ENCODE measurements at regions not wholly inside any gene's neighbourhood (a gene's known extent, or its start where the extent isn't known, plus 50 kb on each side); places are given as distances from the start of the nearest gene placed in this dataset.
"Not testable (repeated sequence)": the region's sequence is repeated elsewhere in the genome, so short reads cannot be mapped to it uniquely, and the experiment has no call there.

GRCh38 chr7:68846811-68847325, 751.4 kb upstream of the AUTS2 start:
- H3K4me3 ChIP-seq (ENCODE audit: low read length), result no peak overlapping the region
- H3K27me3 ChIP-seq (ENCODE audit: control insufficient read depth, insufficient read depth, low read length), result no peaks in the 10 kb centered on the region
- no peak for DNase-seq (ENCODE audit: low read depth, low spot score)
- no CpG with 5 or more reads among the region's 13 CpGs for WGBS (ENCODE audit: insufficient coverage, insufficient read length)
- H3K27ac ChIP-seq (ENCODE audit: low read length), result no peak overlapping the region
- H3K9me3 ChIP-seq (ENCODE audit: control insufficient read depth, insufficient read depth, low read length), result peaks cover 9% of the 10 kb centered on the region
- H3K4me1 ChIP-seq (ENCODE audit: control insufficient read depth, insufficient read depth, low read length), result no peaks in the 10 kb centered on the region
- no peaks in the 10 kb centered on the region for H3K36me3 ChIP-seq (ENCODE audit: control insufficient read depth, insufficient read depth, low read length)

- H3K4me1 ChIP-seq (ENCODE audit: control insufficient read depth, insufficient read depth, low read length), result no peaks in the 10 kb centered on the region
- H3K36me3 ChIP-seq (ENCODE audit: control insufficient read depth, insufficient read depth, low read length), result no peaks in the 10 kb centered on the region
- no peak for DNase-seq (ENCODE audit: low read depth, low spot score)
- H3K9me3 ChIP-seq (ENCODE audit: control insufficient read depth, insufficient read depth, low read length), result peaks cover 11% of the 10 kb centered on the region
- no peak overlapping the region for H3K4me3 ChIP-seq (ENCODE audit: low read length)
- no peak overlapping the region for H3K27ac ChIP-seq (ENCODE audit: low read length)
- no peaks in the 10 kb centered on the region for H3K27me3 ChIP-seq (ENCODE audit: control insufficient read depth, insufficient read depth, low read length)
- no CpG with 5 or more reads among the region's 6 CpGs for WGBS (ENCODE audit: insufficient coverage, insufficient read length)
Measured at GRCh38 chr7:68853254-68853653, 745.0 kb upstream of the AUTS2 start.

- no peak for DNase-seq (ENCODE audit: low read depth, low spot score)
- H3K4me3 ChIP-seq (ENCODE audit: low read length), result no peak overlapping the region
- H3K9me3 ChIP-seq (ENCODE audit: control insufficient read depth, insufficient read depth, low read length), result peaks cover 11% of the 10 kb centered on the region
- H3K36me3 ChIP-seq (ENCODE audit: control insufficient read depth, insufficient read depth, low read length), result no peaks in the 10 kb centered on the region
- H3K27me3 ChIP-seq (ENCODE audit: control insufficient read depth, insufficient read depth, low read length), result no peaks in the 10 kb centered on the region
- no peak overlapping the region for H3K27ac ChIP-seq (ENCODE audit: low read length)
- WGBS (ENCODE audit: insufficient coverage, insufficient read length), result no CpG with 5 or more reads among the region's 1 CpG
- no peaks in the 10 kb centered on the region for H3K4me1 ChIP-seq (ENCODE audit: control insufficient read depth, insufficient read depth, low read length)
Measured at GRCh38 chr7:68857571-68857970, 740.7 kb upstream of the AUTS2 start.

- Histone ChIP-seq H3K4me3 (ENCODE audit: low read length) (no peak overlapping the region), H3K27ac (ENCODE audit: low read length) (no peak overlapping the region), H3K27me3 (ENCODE audit: control insufficient read depth, insufficient read depth, low read length) (no peaks in the 10 kb centered on the region), H3K9me3 (ENCODE audit: control insufficient read depth, insufficient read depth, low read length) (peaks cover 11% of the 10 kb centered on the region), H3K4me1 (ENCODE audit: control insufficient read depth, insufficient read depth, low read length) (no peaks in the 10 kb centered on the region), H3K36me3 (ENCODE audit: control insufficient read depth, insufficient read depth, low read length) (no peaks in the 10 kb centered on the region)
- DNase-seq (ENCODE audit: low read depth, low spot score), result no peak
- WGBS (ENCODE audit: insufficient coverage, insufficient read length), result 100% methylated on average over 1 of the region's 1 CpG
Measured at GRCh38 chr7:68858497-68858896, 739.8 kb upstream of the AUTS2 start.

GRCh38 chr7:68861171-68861570, 737.1 kb upstream of the AUTS2 start:
- no CpG with 5 or more reads among the region's 7 CpGs for WGBS (ENCODE audit: insufficient coverage, insufficient read length)
- no peaks in the 10 kb centered on the region for H3K27me3 ChIP-seq (ENCODE audit: control insufficient read depth, insufficient read depth, low read length)
- no peak for DNase-seq (ENCODE audit: low read depth, low spot score)

GRCh38 chr7:68862261-68862660, 736.0 kb upstream of the AUTS2 start:
- no peak overlapping the region for H3K27ac ChIP-seq (ENCODE audit: low read length)
- no peaks in the 10 kb centered on the region for H3K4me1 ChIP-seq (ENCODE audit: control insufficient read depth, insufficient read depth, low read length)
- H3K9me3 ChIP-seq (ENCODE audit: control insufficient read depth, insufficient read depth, low read length), result peaks cover 11% of the 10 kb centered on the region
- no peaks in the 10 kb centered on the region for H3K27me3 ChIP-seq (ENCODE audit: control insufficient read depth, insufficient read depth, low read length)
- WGBS (ENCODE audit: insufficient coverage, insufficient read length), result no CpG with 5 or more reads among the region's 6 CpGs
- no peak overlapping the region for H3K4me3 ChIP-seq (ENCODE audit: low read length)
- H3K36me3 ChIP-seq (ENCODE audit: control insufficient read depth, insufficient read depth, low read length), result no peaks in the 10 kb centered on the region
- DNase-seq (ENCODE audit: low read depth, low spot score), result no peak

More at GRCh38 chr7:68861171-68861570, 737.1 kb upstream of the AUTS2 start:
- no peaks in the 10 kb centered on the region for H3K36me3 ChIP-seq (ENCODE audit: control insufficient read depth, insufficient read depth, low read length)
- no peak overlapping the region for H3K4me3 ChIP-seq (ENCODE audit: low read length)
- peaks cover 12% of the 10 kb centered on the region for H3K9me3 ChIP-seq (ENCODE audit: control insufficient read depth, insufficient read depth, low read length)
- H3K4me1 ChIP-seq (ENCODE audit: control insufficient read depth, insufficient read depth, low read length), result no peaks in the 10 kb centered on the region
- no peak overlapping the region for H3K27ac ChIP-seq (ENCODE audit: low read length)

GRCh38 chr7:68862736-68863135, 735.5 kb upstream of the AUTS2 start:
- Histone ChIP-seq H3K27ac (ENCODE audit: low read length) (no peak overlapping the region), H3K9me3 (ENCODE audit: control insufficient read depth, insufficient read depth, low read length) (peaks cover 11% of the 10 kb centered on the region), H3K36me3 (ENCODE audit: control insufficient read depth, insufficient read depth, low read length) (no peaks in the 10 kb centered on the region), H3K27me3 (ENCODE audit: control insufficient read depth, insufficient read depth, low read length) (no peaks in the 10 kb centered on the region), H3K4me3 (ENCODE audit: low read length) (no peak overlapping the region), H3K4me1 (ENCODE audit: control insufficient read depth, insufficient read depth, low read length) (no peaks in the 10 kb centered on the region)
- no peak for DNase-seq (ENCODE audit: low read depth, low spot score)
- no CpG with 5 or more reads among the region's 4 CpGs for WGBS (ENCODE audit: insufficient coverage, insufficient read length)

- H3K4me3 ChIP-seq (ENCODE audit: low read length), result no peak overlapping the region
- peaks cover 12% of the 10 kb centered on the region for H3K9me3 ChIP-seq (ENCODE audit: control insufficient read depth, insufficient read depth, low read length)
- no peaks in the 10 kb centered on the region for H3K4me1 ChIP-seq (ENCODE audit: control insufficient read depth, insufficient read depth, low read length)
- no peaks in the 10 kb centered on the region for H3K27me3 ChIP-seq (ENCODE audit: control insufficient read depth, insufficient read depth, low read length)
- H3K27ac ChIP-seq (ENCODE audit: low read length), result no peak overlapping the region
- WGBS (ENCODE audit: insufficient coverage, insufficient read length), result no CpG with 5 or more reads among the region's 6 CpGs
- H3K36me3 ChIP-seq (ENCODE audit: control insufficient read depth, insufficient read depth, low read length), result no peaks in the 10 kb centered on the region
- no peak for DNase-seq (ENCODE audit: low read depth, low spot score)
Measured at GRCh38 chr7:68865351-68866199, 732.7 kb upstream of the AUTS2 start.

GRCh38 chr7:68866200-68866570, 732.1 kb upstream of the AUTS2 start:
- Histone ChIP-seq H3K4me1 (ENCODE audit: control insufficient read depth, insufficient read depth, low read length) (no peaks in the 10 kb centered on the region), H3K27me3 (ENCODE audit: control insufficient read depth, insufficient read depth, low read length) (no peaks in the 10 kb centered on the region), H3K9me3 (ENCODE audit: control insufficient read depth, insufficient read depth, low read length) (peaks cover 14% of the 10 kb centered on the region), H3K4me3 (ENCODE audit: low read length) (no peak overlapping the region), H3K36me3 (ENCODE audit: control insufficient read depth, insufficient read depth, low read length) (no peaks in the 10 kb centered on the region), H3K27ac (ENCODE audit: low read length) (no peak overlapping the region)
- WGBS (ENCODE audit: insufficient coverage, insufficient read length), result no CpG with 5 or more reads among the region's 4 CpGs
- DNase-seq (ENCODE audit: low read depth, low spot score), result no peak

GRCh38 chr7:68866721-68867120, 731.6 kb upstream of the AUTS2 start:
- peaks cover 16% of the 10 kb centered on the region for H3K9me3 ChIP-seq (ENCODE audit: control insufficient read depth, insufficient read depth, low read length)
- H3K4me1 ChIP-seq (ENCODE audit: control insufficient read depth, insufficient read depth, low read length); H3K27me3 ChIP-seq (ENCODE audit: control insufficient read depth, insufficient read depth, low read length); H3K27ac ChIP-seq (ENCODE audit: low read length); DNase-seq (ENCODE audit: low read depth, low spot score); H3K36me3 ChIP-seq (ENCODE audit: control insufficient read depth, insufficient read depth, low read length); H3K4me3 ChIP-seq (ENCODE audit: low read length): not testable (repeated sequence)
- no CpG with 5 or more reads among the region's 3 CpGs for WGBS (ENCODE audit: insufficient coverage, insufficient read length)

GRCh38 chr7:68868978-68869377, 729.3 kb upstream of the AUTS2 start:
- WGBS (ENCODE audit: insufficient coverage, insufficient read length), result no CpG with 5 or more reads among the region's 6 CpGs
- DNase-seq (ENCODE audit: low read depth, low spot score), result no peak
- no peaks in the 10 kb centered on the region for H3K4me1 ChIP-seq (ENCODE audit: control insufficient read depth, insufficient read depth, low read length)
- H3K27me3 ChIP-seq (ENCODE audit: control insufficient read depth, insufficient read depth, low read length), result no peaks in the 10 kb centered on the region
- H3K27ac ChIP-seq (ENCODE audit: low read length), result no peak overlapping the region
- no peak overlapping the region for H3K4me3 ChIP-seq (ENCODE audit: low read length)
- H3K9me3 ChIP-seq (ENCODE audit: control insufficient read depth, insufficient read depth, low read length), result peaks cover 16% of the 10 kb centered on the region
- H3K36me3 ChIP-seq (ENCODE audit: control insufficient read depth, insufficient read depth, low read length), result no peaks in the 10 kb centered on the region

Data from iPS DF 6.9 (cell line).